IPS-18a (cell line): ENCODE measurements at regions not wholly inside any gene's neighbourhood (a gene's known extent, or its start where the extent isn't known, plus 50 kb on each side); places are given as distances from the start of the nearest gene placed in this dataset.

Experiments used
- H3K27ac ChIP-seq: one replicate; pipeline ENCODE4 v1.5.1; 2013; ENCODE audit warnings: low read length
- H3K27me3 ChIP-seq: one replicate; pipeline ENCODE4 v1.6.1; 2013; ENCODE audit warnings: mild to moderate bottlenecking, low read length; ENCODE audit not compliant: control insufficient read depth, insufficient read depth
- H3K36me3 ChIP-seq: one replicate; pipeline ENCODE4 v1.6.1; 2013; ENCODE audit warnings: low read depth, low read length; ENCODE audit not compliant: control insufficient read depth
- H3K4me1 ChIP-seq: one replicate; pipeline ENCODE4 v1.6.1; 2013; ENCODE audit warnings: low read depth, low read length; ENCODE audit not compliant: control insufficient read depth
- H3K4me3 ChIP-seq: one replicate; pipeline ENCODE4 v1.5.1; 2013; ENCODE audit warnings: low read length
- H3K9ac ChIP-seq: one replicate; pipeline ENCODE4 v1.6.1; 2013; ENCODE audit warnings: mild to moderate bottlenecking, low read length, moderate library complexity
- H3K9me3 ChIP-seq: one replicate; pipeline ENCODE4 v1.6.1; 2013; ENCODE audit warnings: low read depth, low read length; ENCODE audit not compliant: control insufficient read depth

DNA sequence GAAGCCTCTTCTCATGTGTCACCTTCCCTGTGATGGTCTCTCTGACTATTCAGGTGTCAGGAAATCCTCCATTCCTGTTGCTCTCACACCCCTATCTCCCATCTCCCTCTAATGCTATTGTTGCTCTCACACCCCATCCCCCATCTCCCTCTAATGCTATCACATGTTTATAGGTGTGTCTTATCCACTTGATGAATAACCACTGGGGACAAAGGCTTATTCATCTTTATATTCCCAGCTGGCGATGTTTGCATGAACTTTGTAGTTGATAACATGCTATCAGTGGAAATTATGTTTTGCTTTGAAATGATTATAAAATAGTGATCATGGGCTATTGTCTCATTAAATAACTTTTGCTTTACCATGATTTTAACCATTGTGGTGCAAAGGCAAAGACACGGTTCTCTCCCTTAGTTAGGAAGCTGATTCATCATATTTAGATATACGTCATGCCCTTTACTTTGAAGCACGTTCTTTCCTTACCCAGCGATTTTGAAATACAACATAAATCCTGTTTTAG is 220.5 kb downstream of the PMAIP1 start:
- no peaks in the 10 kb centered on the region for H3K27me3 ChIP-seq
- no peak overlapping the region for H3K4me3 ChIP-seq
- H3K4me1 ChIP-seq: no peaks in the 10 kb centered on the region
- no peak overlapping the region for H3K9ac ChIP-seq
- H3K36me3 ChIP-seq: no peaks in the 10 kb centered on the region
- H3K27ac ChIP-seq: no peak overlapping the region
- H3K9me3 ChIP-seq: no peaks in the 10 kb centered on the region

DNA sequence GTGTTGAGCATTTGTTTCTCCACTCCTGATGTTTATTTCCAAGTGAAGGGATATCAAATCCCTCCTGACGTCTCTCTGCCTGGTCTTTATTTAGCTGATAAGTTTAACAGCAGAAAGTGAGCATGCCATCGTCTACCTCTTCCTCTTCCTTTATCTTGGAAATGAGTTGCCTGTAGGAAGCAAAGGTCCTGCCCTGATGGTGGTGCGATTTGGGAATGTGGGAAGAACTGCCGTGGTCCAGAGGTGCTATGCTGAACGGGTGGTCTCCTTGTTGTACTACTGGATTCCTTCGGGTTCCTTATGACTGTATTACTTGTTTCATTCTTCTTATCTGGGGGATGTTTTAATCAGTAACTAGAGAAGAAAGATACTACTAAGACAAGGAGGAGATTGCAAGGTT is 217.5 kb downstream of the PMAIP1 start:
- Histone ChIP-seq H3K36me3 (no peaks in the 10 kb centered on the region), H3K9me3 (no peaks in the 10 kb centered on the region), H3K4me1 (no peaks in the 10 kb centered on the region), H3K27ac (no peak overlapping the region), H3K27me3 (no peaks in the 10 kb centered on the region), H3K4me3 (no peak overlapping the region), H3K9ac (no peak overlapping the region)

DNA sequence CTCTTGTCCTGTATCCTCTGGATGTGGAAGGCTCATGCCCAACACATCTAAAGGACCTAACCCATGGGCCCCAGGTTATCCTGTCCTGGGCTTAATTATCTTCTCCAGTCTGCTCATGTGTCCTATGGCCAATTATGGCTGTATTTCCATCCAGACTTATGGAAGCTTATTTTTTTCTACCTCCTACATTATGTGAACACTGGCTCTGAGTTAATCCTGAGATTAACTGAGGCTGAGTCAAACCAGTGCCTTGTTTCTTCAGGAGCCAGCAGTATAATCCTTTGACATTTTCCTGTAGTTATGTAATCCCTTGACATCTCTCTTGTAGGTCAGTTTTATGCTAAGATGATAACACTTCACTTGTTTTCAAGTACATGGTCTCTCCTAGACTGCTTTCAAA is 213.6 kb downstream of the PMAIP1 start:
- Histone ChIP-seq H3K27ac (no peak overlapping the region), H3K36me3 (no peaks in the 10 kb centered on the region), H3K4me1 (no peaks in the 10 kb centered on the region), H3K9ac (no peak overlapping the region), H3K4me3 (no peak overlapping the region), H3K27me3 (no peaks in the 10 kb centered on the region), H3K9me3 (no peaks in the 10 kb centered on the region)

DNA sequence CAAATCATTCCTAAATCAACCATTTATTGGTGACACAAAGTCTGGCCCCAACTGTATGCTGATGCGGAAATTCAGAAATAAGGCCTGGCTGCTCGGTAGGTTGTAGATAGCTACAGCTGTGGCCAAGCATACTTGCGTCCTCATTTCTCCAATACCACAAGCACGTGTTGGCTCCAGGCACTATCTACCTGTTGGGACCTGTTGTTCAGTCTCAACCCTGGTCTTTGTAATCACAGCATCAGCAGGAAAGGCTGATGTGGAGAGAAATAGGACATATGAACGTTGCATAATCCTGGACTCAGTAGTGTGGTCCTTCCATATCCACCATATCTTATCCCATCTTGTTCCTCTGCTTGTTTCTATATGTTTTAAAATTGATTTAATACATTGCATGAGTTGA is 212.6 kb downstream of the PMAIP1 start:
- H3K27ac ChIP-seq: no peak overlapping the region
- no peaks in the 10 kb centered on the region for H3K27me3 ChIP-seq
- no peaks in the 10 kb centered on the region for H3K9me3 ChIP-seq
- H3K36me3 ChIP-seq: no peaks in the 10 kb centered on the region
- no peak overlapping the region for H3K9ac ChIP-seq
- no peaks in the 10 kb centered on the region for H3K4me1 ChIP-seq
- H3K4me3 ChIP-seq: no peak overlapping the region

DNA sequence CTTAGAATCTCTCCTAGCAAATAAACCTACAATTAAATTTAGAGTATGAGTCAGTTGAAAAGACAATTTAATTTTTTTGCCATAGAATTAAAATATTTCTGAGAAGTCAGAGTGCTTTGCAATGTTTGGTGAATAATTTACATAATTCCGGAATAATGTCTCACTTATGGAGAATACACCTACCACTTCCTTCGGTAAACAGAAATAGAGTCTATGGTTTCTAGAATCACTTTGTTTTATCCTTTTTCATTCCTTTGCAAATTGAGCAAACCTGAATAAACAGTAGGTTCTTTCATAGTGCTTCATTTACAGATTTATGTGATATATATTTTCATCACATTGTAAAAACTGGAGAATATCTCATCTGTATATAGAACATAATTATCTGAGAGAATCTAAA is 211.7 kb downstream of the PMAIP1 start:
- H3K4me1 ChIP-seq: no peaks in the 10 kb centered on the region
- H3K4me3 ChIP-seq: no peak overlapping the region
- H3K9ac ChIP-seq: no peak overlapping the region
- H3K27me3 ChIP-seq: no peaks in the 10 kb centered on the region
- H3K27ac ChIP-seq: no peak overlapping the region
- H3K36me3 ChIP-seq: no peaks in the 10 kb centered on the region
- H3K9me3 ChIP-seq: no peaks in the 10 kb centered on the region

DNA sequence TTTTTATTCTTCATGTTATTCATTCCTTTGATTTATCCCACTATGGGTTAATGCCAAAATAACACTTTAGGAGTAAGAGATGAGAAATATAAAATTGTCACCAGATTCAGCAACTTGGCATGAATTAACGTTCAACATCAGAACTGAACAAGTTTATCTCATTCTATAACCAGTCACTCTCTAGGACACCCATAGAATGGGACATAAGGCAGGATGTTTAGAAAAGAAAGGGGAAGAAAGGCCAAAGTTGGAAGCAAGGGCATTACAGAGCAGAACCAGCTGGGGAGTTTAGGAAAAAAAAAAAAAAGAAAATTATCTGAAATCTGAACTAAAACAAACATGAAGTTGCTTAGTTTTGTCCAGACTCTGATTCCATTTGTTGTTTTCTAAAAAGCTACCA is 211.0 kb downstream of the PMAIP1 start:
- no peak overlapping the region for H3K27ac ChIP-seq
- H3K36me3 ChIP-seq: no peaks in the 10 kb centered on the region
- no peaks in the 10 kb centered on the region for H3K27me3 ChIP-seq
- no peak overlapping the region for H3K9ac ChIP-seq
- H3K4me1 ChIP-seq: no peaks in the 10 kb centered on the region
- H3K9me3 ChIP-seq: no peaks in the 10 kb centered on the region
- H3K4me3 ChIP-seq: no peak overlapping the region

DNA sequence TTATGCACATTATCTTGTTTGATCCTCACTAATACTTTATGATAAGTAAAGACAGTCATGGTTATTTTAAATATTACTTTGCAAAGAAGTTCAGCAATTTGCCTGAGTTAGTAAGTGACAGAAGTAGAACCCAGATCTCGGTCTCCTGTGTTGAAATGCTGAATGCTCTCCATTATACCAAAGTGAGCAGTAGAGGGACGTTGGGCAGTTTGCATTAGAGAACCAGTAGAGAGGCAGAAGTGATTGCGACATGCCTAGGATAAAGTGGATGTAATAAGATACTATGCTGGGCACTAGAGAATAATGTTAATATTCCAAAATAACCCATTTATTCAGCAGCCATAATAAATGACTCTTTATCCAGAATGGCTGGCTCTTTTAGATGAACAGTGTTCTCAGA is 201.0 kb downstream of the PMAIP1 start:
- no peaks in the 10 kb centered on the region for H3K27me3 ChIP-seq
- no peaks in the 10 kb centered on the region for H3K4me1 ChIP-seq

DNA sequence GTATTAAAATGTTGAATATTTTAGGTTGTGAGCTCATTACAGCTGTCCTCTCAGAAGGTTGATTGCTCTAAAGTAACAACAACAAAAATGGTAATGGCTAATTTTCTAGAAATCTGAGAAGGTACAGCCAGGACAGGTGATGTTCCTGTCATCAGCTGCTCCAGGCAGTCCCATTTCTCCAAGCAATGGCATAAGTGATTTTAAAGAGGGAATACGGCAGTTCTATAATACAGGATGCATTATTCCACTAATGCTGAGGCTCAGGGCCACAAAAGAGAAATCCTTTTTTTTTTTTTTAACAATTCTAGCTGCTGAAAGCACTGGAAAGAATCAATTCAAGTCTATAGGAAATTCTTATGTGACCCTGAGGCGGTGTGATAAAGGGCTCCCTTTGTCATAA is 199.9 kb downstream of the PMAIP1 start:
- Histone ChIP-seq H3K9ac (no peak overlapping the region), H3K4me3 (no peak overlapping the region)

More for the DNA sequence above, 201.0 kb downstream of the PMAIP1 start:
- H3K36me3 ChIP-seq: no peaks in the 10 kb centered on the region
- H3K9ac ChIP-seq: no peak overlapping the region
- no peak overlapping the region for H3K4me3 ChIP-seq
- no peaks in the 10 kb centered on the region for H3K9me3 ChIP-seq
- H3K27ac ChIP-seq: no peak overlapping the region

DNA sequence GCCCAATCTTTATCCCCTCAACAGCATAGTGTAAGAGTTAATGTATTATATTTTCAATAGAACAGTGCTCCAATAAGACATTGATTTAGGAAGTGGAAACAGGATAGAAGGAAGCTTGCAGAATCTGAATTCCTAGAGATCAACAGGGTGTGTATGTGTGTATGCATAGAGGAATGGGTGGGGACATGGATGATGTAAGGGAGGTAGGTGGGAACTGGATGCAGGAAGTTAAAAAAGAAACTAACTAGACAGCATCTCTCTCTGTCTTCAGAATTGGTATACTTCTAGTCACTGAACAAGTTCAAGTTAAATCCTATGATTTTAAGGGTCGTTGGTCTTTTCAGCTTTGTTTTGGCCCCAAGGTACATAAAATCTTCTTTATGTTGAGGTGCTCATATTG is 196.6 kb downstream of the PMAIP1 start:
- H3K36me3 ChIP-seq: no peaks in the 10 kb centered on the region
- no peaks in the 10 kb centered on the region for H3K9me3 ChIP-seq
- no peak overlapping the region for H3K27ac ChIP-seq
- no peak overlapping the region for H3K4me3 ChIP-seq
- no peaks in the 10 kb centered on the region for H3K27me3 ChIP-seq
- no peaks in the 10 kb centered on the region for H3K4me1 ChIP-seq
- H3K9ac ChIP-seq: no peak overlapping the region

More for the DNA sequence above, 199.9 kb downstream of the PMAIP1 start:
- Histone ChIP-seq H3K27ac (no peak overlapping the region), H3K36me3 (no peaks in the 10 kb centered on the region), H3K9me3 (no peaks in the 10 kb centered on the region), H3K27me3 (no peaks in the 10 kb centered on the region), H3K4me1 (no peaks in the 10 kb centered on the region)

DNA sequence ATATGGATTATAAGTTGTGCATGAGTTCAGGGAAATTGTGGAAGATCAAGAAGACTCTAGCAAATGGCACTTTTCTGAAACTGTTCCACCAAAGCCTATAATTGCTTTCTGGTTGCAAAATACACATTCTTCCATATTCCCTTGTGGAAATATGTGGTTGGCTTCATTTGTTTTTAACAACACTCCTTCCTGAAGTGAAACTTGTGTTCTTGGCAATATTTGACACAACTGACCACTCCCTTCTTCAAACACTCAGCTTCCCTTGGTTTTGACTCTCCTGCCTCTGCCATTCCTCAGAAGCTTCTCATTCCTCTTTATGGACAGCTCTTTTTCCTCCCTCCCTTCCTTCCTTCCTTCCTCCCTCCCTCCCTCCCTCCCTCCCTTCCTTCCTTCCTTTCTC is 192.3 kb downstream of the PMAIP1 start:
- Histone ChIP-seq H3K27ac (no peak overlapping the region), H3K9me3 (no peaks in the 10 kb centered on the region), H3K4me3 (no peak overlapping the region), H3K9ac (no peak overlapping the region), H3K36me3 (no peaks in the 10 kb centered on the region), H3K27me3 (no peaks in the 10 kb centered on the region), H3K4me1 (no peaks in the 10 kb centered on the region)

DNA sequence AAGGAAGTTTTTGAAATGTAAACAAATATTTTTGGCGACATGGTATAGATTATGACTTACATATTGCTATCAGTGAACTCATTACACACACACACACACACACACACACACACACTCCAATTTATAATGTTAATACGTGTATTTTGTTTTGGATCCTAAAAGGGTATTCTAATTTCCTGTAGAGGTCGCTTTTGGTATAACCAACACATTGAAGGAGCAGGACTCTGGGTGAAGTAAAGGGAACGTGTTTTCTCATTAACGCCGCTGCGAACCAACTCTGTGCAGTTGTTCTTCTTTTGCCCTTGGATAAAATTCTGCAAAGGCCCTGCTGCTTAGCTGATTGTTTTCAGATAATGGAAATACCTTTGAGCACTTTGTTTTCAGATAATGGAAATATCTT is 190.4 kb downstream of the PMAIP1 start:
- Histone ChIP-seq H3K36me3 (no peaks in the 10 kb centered on the region), H3K27me3 (no peaks in the 10 kb centered on the region), H3K27ac (no peak overlapping the region), H3K9me3 (no peaks in the 10 kb centered on the region), H3K4me1 (no peaks in the 10 kb centered on the region), H3K9ac (no peak overlapping the region), H3K4me3 (no peak overlapping the region)

DNA sequence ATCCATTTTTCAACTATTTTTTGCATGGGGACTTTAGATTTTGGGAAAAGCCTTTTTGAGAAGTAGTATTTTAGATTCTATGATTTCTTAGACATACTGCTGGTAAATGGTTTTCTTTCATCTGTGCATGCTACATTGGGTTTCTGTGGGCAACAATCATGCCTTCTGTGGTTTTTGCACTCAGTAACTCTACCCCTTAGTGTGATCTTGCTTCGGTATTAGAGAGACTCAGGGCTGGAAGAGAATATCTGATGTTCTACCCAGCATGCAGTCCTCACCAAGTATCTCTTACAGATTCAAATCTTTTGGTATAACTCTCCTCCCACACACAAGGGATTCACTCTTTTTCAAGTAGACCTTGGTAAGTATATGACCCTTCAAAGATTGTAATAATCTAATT is 183.0 kb downstream of the PMAIP1 start:
- Histone ChIP-seq H3K9me3 (no peaks in the 10 kb centered on the region), H3K4me1 (no peaks in the 10 kb centered on the region), H3K9ac (no peak overlapping the region), H3K36me3 (no peaks in the 10 kb centered on the region), H3K27ac (no peak overlapping the region), H3K4me3 (no peak overlapping the region), H3K27me3 (no peaks in the 10 kb centered on the region)
